GM23248 (cell line): ENCODE measurements at regions not wholly inside any gene's neighbourhood (a gene's known extent, or its start where the extent isn't known, plus 50 kb on each side); places are given as distances from the start of the nearest gene placed in this dataset.

Experiments
- EZH2 ChIP-seq: fragments of 200-600 bp; sonication (generic); IDR thresholded peaks from 2 replicates; pipeline ENCODE4 v1.6.1; 2018; ENCODE audit warnings: antibody characterized with exemption, mild to moderate bottlenecking; ENCODE audit not compliant: insufficient read depth, poor library complexity, severe bottlenecking
- EZH2phosphoT487 ChIP-seq: fragments of 200-600 bp; sonication (generic); IDR thresholded peaks from 2 replicates; pipeline ENCODE4 v1.6.1; 2018; ENCODE audit warnings: antibody characterized with exemption, moderate library complexity, mild to moderate bottlenecking, low read depth; ENCODE audit not compliant: insufficient read depth

- TF ChIP-seq EZH2phosphoT487 (no peak), EZH2 (no peak)
Measured at GRCh38 chr4:18403327-18403726, 381.8 kb upstream of the LCORL start.
